Esophagus squamous epithelium (tissue), 4 donors: ENCODE measurements at regions not wholly inside any gene's neighbourhood (a gene's known extent, or its start where the extent isn't known, plus 50 kb on each side); places are given as distances from the start of the nearest gene placed in this dataset.

Source experiments
- POLR2A ChIP-seq, 4 donors: fragments of 450-650 bp; IDR thresholded peaks; one replicate each; pipeline ENCODE4 v1.6.1; 2017; ENCODE audit warnings: antibody characterized with exemption in 4 of 4, mild to moderate bottlenecking in 4 of 4, moderate library complexity in 3 of 4
- TF ChIP-seq, protein P1 (sequence below), 6 experiments: fragments of 450-650 bp in 4 of 6; fragments of 200-600 bp in 2 of 6; sonication (generic) in 2 of 6; IDR thresholded peaks; one replicate each; pipeline ENCODE4 v1.5.1; 2016 to 2019; ENCODE audit warnings: antibody characterized with exemption in 6 of 6, mild to moderate bottlenecking in 4 of 6, moderate library complexity in 4 of 6

DNA sequence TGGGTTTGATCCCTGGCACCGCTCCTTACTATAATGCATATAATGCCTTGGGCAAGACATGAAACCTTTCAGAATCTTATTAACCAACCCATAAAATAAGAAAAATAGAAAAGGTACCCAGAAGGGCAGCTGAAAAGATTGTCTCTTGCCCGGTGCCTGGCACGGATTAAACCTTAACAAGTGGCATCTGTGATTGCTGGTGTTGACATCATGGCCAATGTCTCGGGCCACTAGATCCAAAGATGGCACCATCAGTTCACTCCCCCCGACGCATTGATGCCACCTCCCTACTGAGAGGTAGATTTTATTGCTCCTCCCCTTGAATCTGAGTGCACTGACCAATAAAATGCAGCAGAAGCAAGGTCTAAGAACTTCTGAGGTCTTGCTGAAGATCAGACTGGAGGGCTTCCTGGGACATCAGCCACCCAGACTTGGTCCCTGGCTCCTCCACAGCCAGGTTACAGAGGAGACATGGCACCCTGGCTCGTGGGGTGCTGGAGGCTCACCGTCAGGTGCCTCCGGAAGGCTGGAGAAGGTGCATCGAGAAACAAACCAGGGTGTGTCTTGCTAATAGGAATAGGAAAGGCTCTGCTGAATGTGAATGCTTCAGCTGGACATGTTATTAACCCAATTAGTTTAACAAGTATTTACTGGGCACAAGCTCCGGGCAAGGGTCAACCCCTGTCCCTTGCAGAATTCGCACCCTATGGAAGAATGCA is 80.0 kb upstream of the COL5A1 start:
- TF ChIP-seq, protein P1, sequence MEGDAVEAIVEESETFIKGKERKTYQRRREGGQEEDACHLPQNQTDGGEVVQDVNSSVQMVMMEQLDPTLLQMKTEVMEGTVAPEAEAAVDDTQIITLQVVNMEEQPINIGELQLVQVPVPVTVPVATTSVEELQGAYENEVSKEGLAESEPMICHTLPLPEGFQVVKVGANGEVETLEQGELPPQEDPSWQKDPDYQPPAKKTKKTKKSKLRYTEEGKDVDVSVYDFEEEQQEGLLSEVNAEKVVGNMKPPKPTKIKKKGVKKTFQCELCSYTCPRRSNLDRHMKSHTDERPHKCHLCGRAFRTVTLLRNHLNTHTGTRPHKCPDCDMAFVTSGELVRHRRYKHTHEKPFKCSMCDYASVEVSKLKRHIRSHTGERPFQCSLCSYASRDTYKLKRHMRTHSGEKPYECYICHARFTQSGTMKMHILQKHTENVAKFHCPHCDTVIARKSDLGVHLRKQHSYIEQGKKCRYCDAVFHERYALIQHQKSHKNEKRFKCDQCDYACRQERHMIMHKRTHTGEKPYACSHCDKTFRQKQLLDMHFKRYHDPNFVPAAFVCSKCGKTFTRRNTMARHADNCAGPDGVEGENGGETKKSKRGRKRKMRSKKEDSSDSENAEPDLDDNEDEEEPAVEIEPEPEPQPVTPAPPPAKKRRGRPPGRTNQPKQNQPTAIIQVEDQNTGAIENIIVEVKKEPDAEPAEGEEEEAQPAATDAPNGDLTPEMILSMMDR (IDR thresholded peaks at IDR 0.05): no peak
- no peak for TF ChIP-seq POLR2A (IDR thresholded peaks at IDR 0.05)
